Endothelial cell of umbilical vein (primary cell): ENCODE measurements at regions not wholly inside any gene's neighbourhood (a gene's known extent, or its start where the extent isn't known, plus 50 kb on each side); places are given as distances from the start of the nearest gene placed in this dataset.

Experiments used
- BruUV-seq: library from RNA; stranded (reverse); fragments of 400-500 nt; replicated peaks from 2 replicates; lab custom pipeline; 2021; lab: Mats Ljungman, UMichigan
- CTCF ChIA-PET: fragments of 300-600, 350-600 bp; sonication (Branson Sonifier 250); formaldehyde crosslinking; loops from one replicate; lab custom pipeline; 2021; ENCODE audit warnings: antibody characterized with exemption, inconsistent platforms; lab: Charles Lee
- POLR2A ChIA-PET: fragments of 300-600, 350-600 bp; sonication (Branson Sonifier 250); formaldehyde crosslinking; loops from one replicate; lab custom pipeline; 2021; ENCODE audit warnings: antibody characterized with exemption, inconsistent platforms; lab: Charles Lee
- DNase-seq: peaks from one replicate; pipeline ENCODE4 v3.0.0-alpha.2; 2011; ENCODE audit warnings: low read depth, low spot score
- FAIRE-seq: peaks from 2 replicates; lab custom pipeline; 2011; peaks lifted over from hg19 to GRCh38; lab: Jason Lieb, UNC
- H2AFZ ChIP-seq: 2 replicates; pipeline ENCODE4 v1.6.0; 2012; ENCODE audit warnings: low read depth, low read length, control low read depth, inconsistent platforms
- H3K27ac ChIP-seq: 2 replicates; pipeline ENCODE4 v1.5.1; 2011; ENCODE audit warnings: low read depth, mild to moderate bottlenecking, control low read depth, low read length, moderate library complexity; ENCODE audit not compliant: insufficient read depth
- H3K27me3 ChIP-seq, 2 experiments: 2 replicates each; pipeline versions ENCODE4 v1.6.0 to v1.6.1; 2011; ENCODE audit warnings: low read length in 2 of 2, mixed read lengths in 1 of 2; ENCODE audit not compliant: control insufficient read depth in 2 of 2, insufficient read depth in 2 of 2
- H3K36me3 ChIP-seq, 2 experiments: 2 replicates in 1 of 2; 3 replicates in 1 of 2; pipeline ENCODE4 v1.5.1; 2011; ENCODE audit warnings: low read length in 2 of 2, mild to moderate bottlenecking in 1 of 2, moderate library complexity in 1 of 2; ENCODE audit not compliant: control insufficient read depth in 2 of 2, insufficient read depth in 2 of 2; ENCODE audit errors: extremely low read depth in 1 of 2
- H3K4me1 ChIP-seq: 3 replicates; pipeline ENCODE4 v1.5.1; 2011; ENCODE audit warnings: mild to moderate bottlenecking, low read length; ENCODE audit not compliant: control insufficient read depth, insufficient read depth; ENCODE audit errors: extremely low read depth
- H3K4me2 ChIP-seq: 2 replicates; pipeline ENCODE4 v1.6.1; 2011; ENCODE audit warnings: low read length, control low read depth, mixed read lengths; ENCODE audit not compliant: insufficient read depth
- H3K4me3 ChIP-seq, 3 experiments: fragments of 200-600 bp in 1 of 3; sonication (generic), shearing (Covaris generic) in 1 of 3; replicated peaks in 1 of 3; 2 replicates each; pipeline ENCODE4 v1.5.1; 2011 to 2016; ENCODE audit warnings: control low read depth in 3 of 3, low read length in 3 of 3, mild to moderate bottlenecking in 2 of 3, inconsistent platforms in 1 of 3, low read depth in 1 of 3, moderate library complexity in 1 of 3; ENCODE audit not compliant: insufficient read depth in 1 of 3
- H3K79me2 ChIP-seq: 2 replicates; pipeline ENCODE4 v1.6.0; 2012; ENCODE audit warnings: low read length, inconsistent platforms; ENCODE audit not compliant: control insufficient read depth, insufficient read depth
- H3K9ac ChIP-seq: replicated peaks from 2 replicates; pipeline ENCODE3; 2011; ENCODE audit warnings: low read length, control low read depth; ENCODE audit not compliant: insufficient read depth; ENCODE audit errors: extremely low read depth
- H3K9me1 ChIP-seq: replicated peaks from 3 replicates; pipeline ENCODE4 v1.6.0; 2011; ENCODE audit warnings: mild to moderate bottlenecking, low read length; ENCODE audit not compliant: control insufficient read depth, insufficient read depth; ENCODE audit errors: extremely low read depth
- H3K9me3 ChIP-seq: replicated peaks from 2 replicates; pipeline ENCODE4 v1.5.1; 2012; ENCODE audit warnings: low read length, inconsistent platforms; ENCODE audit not compliant: control insufficient read depth, insufficient read depth
- H4K20me1 ChIP-seq: replicated peaks from 2 replicates; pipeline ENCODE3; 2011; ENCODE audit warnings: mild to moderate bottlenecking, low read length; ENCODE audit not compliant: control insufficient read depth, insufficient read depth; ENCODE audit errors: extremely low read depth
- CTCF ChIP-seq, 2 donors: IDR thresholded peaks; 1 replicate in 1 of 2; 2 replicates in 1 of 2; pipeline ENCODE4 v1.5.1; 2011; ENCODE audit warnings: low read length in 2 of 2, mild to moderate bottlenecking in 2 of 2, moderate library complexity in 2 of 2, control low read depth in 1 of 2, inconsistent platforms in 1 of 2, low read depth in 1 of 2; ENCODE audit not compliant: insufficient read depth in 1 of 2; ENCODE audit errors: extremely low read depth in 1 of 2
- EZH2 ChIP-seq: IDR thresholded peaks from 2 replicates; pipeline ENCODE4 v1.6.1; 2012; ENCODE audit warnings: borderline replicate concordance, low read depth, mild to moderate bottlenecking, moderate library complexity, low read length, inconsistent platforms; ENCODE audit not compliant: severe bottlenecking
- FOS ChIP-seq: IDR thresholded peaks from 2 replicates; pipeline ENCODE4 v1.6.1; 2011; ENCODE audit warnings: mild to moderate bottlenecking, low read length, moderate library complexity, borderline replicate concordance; ENCODE audit not compliant: insufficient read depth
- GATA2 ChIP-seq: IDR thresholded peaks from 2 replicates; pipeline ENCODE4 v1.7.0; 2011; ENCODE audit warnings: low read depth, mild to moderate bottlenecking, moderate library complexity, mixed read lengths, low read length; ENCODE audit not compliant: insufficient read length, insufficient read depth
- JUN ChIP-seq: IDR thresholded peaks from 2 replicates; pipeline ENCODE4 v1.6.1; 2011; ENCODE audit warnings: borderline replicate concordance, low read depth; ENCODE audit not compliant: insufficient read length, insufficient read depth
- MAX ChIP-seq: IDR thresholded peaks from 2 replicates; pipeline ENCODE4 v1.6.1; 2011; ENCODE audit not compliant: insufficient read depth, insufficient read length
- MYC ChIP-seq: IDR thresholded peaks from one replicate; pipeline ENCODE4 v1.6.1; 2011; ENCODE audit warnings: mild to moderate bottlenecking, low read depth, low read length
- POLR2A ChIP-seq: IDR thresholded peaks from 2 replicates; pipeline ENCODE4 v1.6.1; 2012; ENCODE audit warnings: low read depth, mild to moderate bottlenecking, control low read depth, low read length
- POLR2AphosphoS5 ChIP-seq: IDR thresholded peaks from 2 replicates; pipeline ENCODE4 v1.6.1; 2012; ENCODE audit warnings: low read depth, mild to moderate bottlenecking, control low read depth, low read length, moderate library complexity; ENCODE audit not compliant: insufficient read depth
- dilution Hi-C: fragments of 300-500 bp; cut with MboI; formaldehyde crosslinking; loops from one replicate; pipeline ENCODE4 v1.15.0; 2019; ENCODE audit warnings: low sequenced_read_pairs; ENCODE audit not compliant: extremely low pct_ligation_motif_present
- intact Hi-C: fragments of 100-400 bp; cut with micrococcal nuclease; formaldehyde crosslinking; loops from one replicate; pipeline ENCODE4 v1.10.0; 2022

DNA sequence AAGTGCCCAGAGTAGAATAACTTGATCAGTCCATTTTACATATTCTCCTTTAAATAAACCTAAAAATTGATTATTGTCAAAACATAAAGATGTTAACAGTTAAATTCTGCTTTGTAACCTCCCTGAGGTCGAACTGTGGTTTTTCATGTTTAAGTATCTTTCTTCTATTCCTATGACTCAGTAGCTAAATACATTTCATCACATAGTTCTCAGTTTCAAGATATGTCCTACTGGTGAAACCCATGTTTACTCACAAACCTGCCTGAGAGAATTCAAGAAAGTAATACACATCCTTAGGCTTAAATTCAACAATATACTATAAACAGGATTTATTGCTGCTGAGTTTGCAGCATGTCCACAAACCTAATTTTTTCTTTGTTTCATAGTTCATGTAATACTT lies 692.9 kb downstream of the ZPLD1 start:
- CTCF ChIA-PET, result no interaction called here
- POLR2A ChIA-PET, result no interaction called here
- TF ChIP-seq MAX (no peak), POLR2AphosphoS5 (no peak), JUN (no peak), MYC (no peak), EZH2 (no peak), CTCF (IDR thresholded peaks at IDR 0.05; ENCODE audit: extremely low read depth in 1 of 2, insufficient read depth in 1 of 2, low read depth in 1 of 2, low read length in 2 of 2) (no peak), POLR2A (no peak), GATA2 (no peak), FOS (no peak)
- no peaks in the 10 kb centered on the region for H4K20me1 ChIP-seq
- dilution Hi-C loops (no loop called here), intact Hi-C loops (no loop called here)
- H3K4me2 ChIP-seq, result no peak overlapping the region
- no peak overlapping the region for H3K27ac ChIP-seq
- H3K4me3 ChIP-seq, result no peak overlapping the region
- no peaks in the 10 kb centered on the region for H3K36me3 ChIP-seq
- no peaks in the 10 kb centered on the region for H3K4me1 ChIP-seq
- no peak overlapping the region for H3K9ac ChIP-seq
- H3K9me1 ChIP-seq, result no peaks in the 10 kb centered on the region
- H3K27me3 ChIP-seq, result no peaks in the 10 kb centered on the region
- H2AFZ ChIP-seq, result no peak overlapping the region
- no peak for FAIRE-seq
- no TSS peak for BruUV-seq
- no peak for DNase-seq
- no peaks in the 10 kb centered on the region for H3K79me2 ChIP-seq
- H3K9me3 ChIP-seq, result no peaks in the 10 kb centered on the region
